ENCODE measurements at regions not wholly inside any gene's neighbourhood (a gene's known extent, or its start where the extent isn't known, plus 50 kb on each side); places are given as distances from the start of the nearest gene placed in this dataset.
"Not testable (repeated sequence)": the region's sequence is repeated elsewhere in the genome, so short reads cannot be mapped to it uniquely, and the experiment has no call there.

GRCh38 chr18:8499810-8500675 is 109.2 kb upstream of the RAB12 start:
- DNase-seq (ENCODE audit: low read depth in 3 of 3), result no peak

DNA sequence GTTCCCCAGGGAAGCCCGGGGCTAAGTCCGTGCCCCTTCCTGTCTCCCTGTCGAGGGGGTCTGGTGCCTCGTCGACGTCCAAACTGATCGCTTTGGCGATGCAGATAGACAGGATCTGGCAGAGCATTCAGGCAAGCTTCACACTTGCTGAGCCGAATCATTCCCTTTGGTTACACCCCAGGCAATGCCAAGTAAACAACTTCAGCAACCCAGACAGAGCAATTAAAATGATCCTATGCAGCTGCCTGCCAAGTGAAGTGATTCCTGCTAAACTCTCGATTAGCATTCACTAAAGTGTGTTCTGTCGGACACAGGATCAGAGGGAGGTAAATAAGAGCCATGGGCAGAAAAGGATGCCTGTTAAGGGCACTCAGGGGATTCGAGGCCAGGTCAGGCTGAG is 108.2 kb upstream of the RAB12 start:
- no peak for DNase-seq (ENCODE audit: low read depth in 3 of 3)

- no peak for DNase-seq (ENCODE audit: low read depth in 3 of 3)
These were observed 106.0 kb upstream of the RAB12 start for GRCh38 chr18:8503248-8503647.

DNA sequence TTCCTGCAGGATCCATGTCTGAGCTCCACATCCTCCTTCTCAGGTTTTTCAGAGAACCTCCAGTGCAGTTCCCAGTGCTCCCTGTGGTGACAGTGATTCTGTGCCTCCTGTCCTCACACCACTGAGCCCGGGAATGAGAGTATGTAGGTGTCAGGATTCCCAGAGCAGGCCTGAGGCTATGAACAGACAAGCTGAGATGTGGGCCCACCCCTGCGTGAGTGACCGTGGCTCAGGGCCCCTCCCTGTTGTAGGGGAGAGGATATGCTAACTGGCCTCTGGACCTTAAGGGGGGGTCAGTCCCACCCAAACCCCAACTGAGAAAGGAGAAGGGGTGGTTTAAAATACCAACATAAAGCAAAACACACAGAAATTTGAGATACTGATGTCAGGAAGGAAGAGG is 104.8 kb upstream of the RAB12 start:
- no peak for DNase-seq (ENCODE audit: low read depth in 3 of 3)

GRCh38 chr18:8504880-8505435 is 104.3 kb upstream of the RAB12 start:
- DNase-seq (ENCODE audit: low read depth in 3 of 3), result no peak

DNA sequence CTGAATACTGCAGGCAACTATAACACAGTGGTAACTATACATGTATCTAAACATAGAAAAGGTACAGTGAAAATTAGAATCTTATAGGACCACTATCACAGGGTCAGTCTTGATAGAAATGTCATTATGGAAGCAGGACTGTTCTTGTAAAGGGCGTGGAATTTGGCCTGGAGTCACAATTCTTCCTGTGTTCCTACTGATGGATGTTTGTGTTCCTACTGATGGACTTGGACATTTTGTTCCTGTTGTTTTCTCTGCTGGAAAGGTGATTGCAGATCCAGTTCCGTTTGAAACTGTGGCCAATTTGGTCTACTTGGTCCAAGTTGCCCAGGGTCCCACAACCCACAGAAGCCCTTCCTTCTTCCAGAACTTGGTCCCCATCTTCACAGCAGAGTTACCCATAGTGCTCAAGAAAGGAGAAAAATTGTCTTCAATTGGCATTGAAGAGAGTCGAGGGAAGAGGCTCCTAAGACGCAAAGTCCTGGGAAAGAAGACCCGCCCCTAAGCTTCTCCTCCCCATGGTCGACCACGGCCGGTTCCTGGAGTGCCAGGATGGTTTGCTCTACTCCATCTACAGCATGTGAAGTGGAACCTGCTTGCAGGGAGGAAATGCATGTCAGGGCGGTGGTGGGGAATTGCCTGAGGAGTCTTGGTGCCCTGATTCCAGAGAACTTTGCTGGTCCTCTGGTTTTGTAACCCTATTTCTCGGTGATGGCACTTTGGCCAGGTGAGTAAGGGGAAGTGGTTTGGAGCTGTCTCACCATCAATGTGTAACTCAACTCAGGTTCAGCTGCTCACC is 102.8 kb upstream of the RAB12 start:
- DNase-seq (ENCODE audit: low read depth in 3 of 3), result no peak

DNA sequence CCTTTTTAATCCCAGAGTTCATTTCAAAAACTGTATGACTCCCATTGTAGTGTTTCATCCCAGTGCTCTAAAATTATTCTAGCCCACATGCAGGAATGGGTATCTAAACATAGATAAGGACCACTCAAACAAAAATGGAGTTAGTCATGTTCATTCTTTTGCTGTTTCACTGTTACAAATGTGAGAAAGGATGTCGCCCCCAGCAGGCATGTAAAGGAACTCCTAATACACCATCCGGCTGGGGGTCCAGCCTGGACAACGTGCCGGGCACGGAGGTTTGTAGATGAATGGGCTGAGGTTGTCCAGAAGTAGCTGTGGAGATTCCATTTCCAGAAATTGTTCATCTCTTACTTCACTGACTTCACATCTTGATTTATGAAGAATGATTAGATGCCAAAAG is 101.9 kb upstream of the RAB12 start:
- DNase-seq (ENCODE audit: low read depth in 3 of 3), result no peak

DNA sequence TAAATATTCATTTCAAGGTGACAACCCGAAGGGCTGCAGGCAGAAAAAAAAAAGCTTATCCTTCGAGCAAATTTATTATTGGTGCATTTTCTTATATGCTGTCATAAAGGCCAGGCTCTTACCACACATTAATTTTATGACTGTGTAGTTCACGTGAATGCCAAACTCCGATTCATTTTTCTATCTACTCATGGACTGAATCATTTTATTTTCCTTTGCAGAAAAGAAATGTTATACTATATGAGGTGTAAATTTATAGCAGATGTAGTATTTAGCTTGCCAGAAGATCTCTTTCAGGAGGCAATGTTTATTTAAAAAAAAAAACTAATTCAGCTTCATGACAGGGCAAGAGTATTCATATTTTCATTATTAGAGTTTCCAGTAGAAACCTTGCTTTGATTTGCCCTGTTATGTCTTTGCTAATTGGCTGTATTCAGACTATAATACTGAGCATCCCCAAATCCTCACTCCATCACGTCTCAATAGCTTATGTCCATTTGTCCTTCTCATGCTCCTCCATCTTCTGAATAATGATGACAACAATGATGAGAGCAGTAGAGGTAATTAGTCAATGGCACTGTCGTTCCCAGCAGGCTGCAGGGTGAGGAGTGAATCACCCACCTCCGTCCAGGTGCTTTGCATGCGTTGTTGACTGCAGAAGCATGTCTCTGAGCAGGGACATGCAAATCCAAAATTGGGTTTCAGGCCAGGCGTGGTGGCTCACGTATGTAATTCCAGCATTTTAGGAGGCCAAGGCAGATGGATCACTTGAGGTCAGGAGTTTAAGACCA is 101.1 kb upstream of the RAB12 start:
- no peak for DNase-seq (ENCODE audit: low read depth in 3 of 3)

DNA sequence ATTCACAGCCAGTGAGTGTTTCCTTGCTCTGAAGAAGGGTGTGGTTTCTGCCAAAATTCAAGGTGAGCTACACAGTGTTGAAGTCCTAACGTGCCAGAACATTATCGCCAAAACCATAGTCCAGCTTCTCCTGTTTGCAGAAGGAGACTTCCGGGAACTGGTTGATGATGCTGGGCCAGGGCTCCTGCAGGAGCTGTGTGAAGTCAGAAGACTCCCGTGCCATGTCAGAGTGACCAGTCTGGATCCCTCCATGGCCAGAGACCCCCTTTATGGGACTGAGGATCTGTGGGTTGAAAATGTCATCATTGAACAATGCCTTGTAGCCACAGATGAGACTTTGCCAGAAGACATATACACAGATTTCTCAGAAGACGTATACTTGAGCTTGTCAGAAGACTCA is 96.0 kb upstream of the RAB12 start:
- no peak for DNase-seq (ENCODE audit: low read depth in 3 of 3)

- DNase-seq (ENCODE audit: low read depth in 3 of 3), result no peak
These were observed 94.8 kb upstream of the RAB12 start for GRCh38 chr18:8514409-8514808.

DNA sequence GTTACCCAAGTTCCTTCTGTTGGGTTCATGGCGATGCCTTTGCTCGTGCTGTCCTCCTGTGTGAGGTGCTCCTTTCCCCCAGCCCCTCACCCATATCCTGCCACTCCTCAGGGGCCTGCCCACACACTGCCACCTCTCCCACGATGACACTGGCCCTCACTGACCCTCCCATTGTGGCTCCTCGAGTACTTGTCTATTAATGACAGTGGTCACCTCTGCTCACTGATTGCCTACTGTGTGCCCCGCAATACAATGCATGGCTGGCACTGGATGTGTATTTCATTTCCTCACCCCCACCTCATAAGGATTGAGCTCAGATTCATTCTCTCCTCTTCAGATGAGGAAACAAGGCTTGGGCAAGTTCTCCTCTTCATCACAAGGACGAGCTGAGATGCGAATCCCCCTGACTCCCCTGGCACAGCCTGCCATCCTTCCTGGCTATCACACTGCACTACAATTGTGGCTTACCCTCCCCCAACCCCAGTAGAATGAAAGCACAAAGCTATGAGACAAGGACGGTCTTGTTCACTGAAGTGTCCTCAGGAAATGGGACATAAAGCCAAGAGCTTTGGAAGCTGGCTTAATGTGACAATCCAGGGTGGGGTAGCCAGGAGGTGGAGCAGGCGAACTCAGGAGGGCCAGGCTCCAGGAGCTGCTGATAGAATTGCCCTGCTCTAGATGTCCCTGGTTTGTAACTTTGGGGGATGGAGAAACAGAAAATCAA is 93.9 kb upstream of the RAB12 start:
- no peak for DNase-seq (ENCODE audit: low read depth in 3 of 3)

DNA sequence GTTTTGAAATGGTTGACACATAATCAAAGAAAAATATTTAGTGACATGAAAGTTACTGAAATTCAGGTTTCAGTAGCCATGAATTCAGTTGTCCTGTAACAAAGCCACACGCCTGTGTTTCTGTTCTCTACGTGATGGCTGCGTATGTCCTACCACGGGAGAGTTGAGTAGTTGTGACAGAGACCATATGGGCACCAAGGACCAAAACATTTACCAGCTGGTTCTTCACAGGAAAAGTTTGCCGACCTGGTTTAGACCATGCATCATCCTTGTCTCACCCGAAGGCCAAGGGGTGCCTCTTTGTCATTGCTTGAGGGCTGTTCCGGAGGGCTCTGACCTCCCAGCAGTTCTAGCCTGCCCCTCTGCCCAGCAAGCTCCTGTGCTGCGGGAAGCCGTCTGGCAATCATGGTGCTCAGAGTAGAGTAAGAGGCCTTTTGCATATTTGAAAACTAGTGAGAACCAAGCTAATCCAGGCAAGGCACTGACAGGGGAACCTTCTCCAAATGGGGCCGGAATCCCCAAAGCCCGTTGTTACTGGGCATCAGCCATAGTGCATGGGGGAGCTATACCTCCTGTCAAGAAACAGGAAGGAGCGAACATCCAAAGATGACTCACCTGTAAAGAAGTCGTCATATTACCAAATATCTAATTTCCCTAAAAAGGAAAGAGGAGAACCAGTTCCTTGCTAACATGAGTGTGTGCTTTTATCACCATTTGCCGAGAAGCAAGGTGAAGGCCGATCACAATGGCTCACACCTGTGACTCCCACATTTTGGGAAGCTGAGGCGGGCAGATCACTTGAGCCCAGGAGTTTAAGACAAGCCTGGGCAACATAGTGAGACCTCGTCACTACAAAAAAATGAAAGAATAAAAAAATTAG is 92.6 kb upstream of the RAB12 start:
- no peak for DNase-seq (ENCODE audit: low read depth in 3 of 3)

- no peak for DNase-seq (ENCODE audit: low read depth in 3 of 3)
These were observed 92.0 kb upstream of the RAB12 start for GRCh38 chr18:8517276-8517675.

DNA sequence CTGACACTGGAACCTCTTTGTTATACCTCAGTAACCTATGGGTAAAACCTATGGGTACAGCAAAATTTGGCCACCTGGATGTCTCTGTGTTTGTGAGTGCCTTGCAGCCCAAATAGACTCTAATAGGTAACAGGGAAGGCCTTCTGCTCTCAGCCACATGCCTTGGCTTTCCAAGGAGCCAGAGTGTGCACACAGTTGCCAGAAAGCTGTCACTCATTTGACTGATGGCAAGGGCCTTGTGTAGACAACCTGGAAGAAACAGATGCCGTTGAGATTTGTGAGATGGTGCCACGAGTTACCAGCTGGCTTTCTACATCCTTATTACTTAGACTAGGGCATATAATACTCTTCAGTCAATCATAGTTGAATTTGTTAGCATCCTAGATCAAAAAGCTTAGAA is 90.1 kb upstream of the RAB12 start:
- DNase-seq (ENCODE audit: low read depth in 3 of 3), result no peak

GRCh38 chr18:8520266-8520665 is 89.0 kb upstream of the RAB12 start:
- no peak for DNase-seq (ENCODE audit: low read depth in 3 of 3)

DNA sequence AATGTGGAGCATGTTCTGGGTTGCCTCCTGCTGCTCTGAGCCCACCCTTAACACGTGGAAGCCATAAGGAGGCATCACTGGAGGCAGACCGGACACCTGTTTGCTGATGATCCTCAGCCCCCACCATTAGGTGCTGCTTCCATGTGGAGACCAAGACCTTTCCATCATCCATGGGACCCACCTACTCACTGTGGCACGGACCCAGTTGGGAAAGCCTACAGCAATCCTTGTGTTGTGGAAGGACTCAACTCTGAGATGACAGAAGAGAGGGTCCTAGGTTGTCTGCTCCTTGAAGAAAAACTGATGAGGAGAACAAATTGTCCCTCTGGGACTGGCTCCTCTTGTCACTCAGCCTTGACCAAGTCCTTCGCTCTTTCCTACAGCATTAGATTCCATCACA is 86.5 kb upstream of the RAB12 start:
- no peak for DNase-seq (ENCODE audit: low read depth in 3 of 3)

DNA sequence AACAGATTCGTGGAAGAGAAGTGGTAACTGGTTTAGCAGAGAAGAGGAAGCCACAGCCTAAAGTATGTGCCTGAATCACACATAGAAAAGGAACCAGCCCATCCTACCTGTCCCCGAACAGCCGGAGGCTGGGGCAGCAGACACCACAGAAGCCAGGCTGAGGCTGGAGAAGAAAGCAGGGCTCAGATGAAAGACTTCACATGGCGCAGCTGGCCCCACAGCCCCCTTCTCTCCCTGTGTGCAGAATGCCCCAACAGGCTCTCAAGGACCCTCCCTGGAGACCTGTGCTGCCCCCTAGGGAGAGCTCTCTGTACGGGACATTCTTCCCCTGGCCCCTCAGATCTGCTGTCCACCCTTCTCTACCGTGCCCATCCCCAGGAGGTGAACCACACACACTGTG is 83.5 kb upstream of the RAB12 start:
- no peak for DNase-seq (ENCODE audit: low read depth in 3 of 3)

- DNase-seq (ENCODE audit: low read depth in 3 of 3), result no peak
These were observed 82.9 kb upstream of the RAB12 start for GRCh38 chr18:8526332-8526731.

- no peak for DNase-seq (ENCODE audit: low read depth in 3 of 3)
These were observed 79.6 kb upstream of the RAB12 start for GRCh38 chr18:8529609-8530008.

- not testable (repeated sequence) for DNase-seq (ENCODE audit: low read depth in 3 of 3)
These were observed 78.2 kb upstream of the RAB12 start for GRCh38 chr18:8531084-8531483.
